NOMO-1 (cell line): ENCODE measurements at regions not wholly inside any gene's neighbourhood (a gene's known extent, or its start where the extent isn't known, plus 50 kb on each side); places are given as distances from the start of the nearest gene placed in this dataset.
"Not testable (repeated sequence)": the region's sequence is repeated elsewhere in the genome, so short reads cannot be mapped to it uniquely, and the experiment has no call there.

ENCODE experiments used
- DNase-seq, 2 experiments: peaks; one replicate each; lab custom pipeline; 2025; ENCODE audit not compliant: unreplicated experiment in 2 of 2; lab: John Stamatoyannopoulos, UW

GRCh38 chr14:85907536-85907935 lies 377.6 kb downstream of the FLRT2 start:
- no peak for DNase-seq

GRCh38 chr14:85897808-85898207 lies 367.9 kb downstream of the FLRT2 start:
- DNase-seq, result no peak

GRCh38 chr14:85895603-85896002 lies 365.7 kb downstream of the FLRT2 start:
- no peak for DNase-seq

DNA sequence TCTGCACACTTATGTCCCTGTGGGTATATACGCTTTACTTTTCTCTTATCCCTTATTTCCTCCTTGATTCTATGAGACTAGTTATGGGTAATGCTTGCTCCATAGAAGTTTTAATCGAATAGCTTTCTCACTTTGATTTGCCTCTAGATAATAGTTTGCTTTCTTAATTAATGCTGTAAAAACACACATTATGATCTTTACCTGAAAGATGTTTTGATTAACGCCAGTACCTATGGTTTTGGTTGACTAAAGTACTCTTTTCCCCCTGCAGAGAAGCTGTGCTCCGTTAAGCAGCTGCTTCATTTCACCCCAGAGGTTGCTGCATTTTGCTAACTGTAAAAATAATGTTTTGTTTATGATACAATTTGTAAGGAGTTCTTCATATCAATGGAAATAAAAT lies 362.3 kb downstream of the FLRT2 start:
- DNase-seq, result no peak

DNA sequence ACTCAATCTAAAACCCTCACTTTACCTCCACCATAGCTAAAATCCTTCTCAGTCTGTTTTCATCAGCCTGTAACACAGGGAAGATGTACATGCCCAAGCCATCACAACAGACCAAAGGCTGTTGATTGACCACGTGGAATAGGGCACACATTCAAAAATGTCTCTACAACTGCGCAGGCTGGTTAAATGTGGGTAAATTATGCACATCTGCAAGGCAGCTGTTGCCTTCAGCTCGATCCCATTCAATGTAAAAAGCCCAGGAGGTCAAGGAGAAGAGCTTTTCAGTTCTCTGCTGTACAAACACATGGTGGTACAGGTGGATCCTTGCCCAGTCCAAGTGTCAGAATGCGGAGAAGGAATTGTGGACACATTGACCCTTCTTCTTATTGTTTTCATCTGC lies 354.0 kb downstream of the FLRT2 start:
- DNase-seq, result no peak

GRCh38 chr14:85883101-85883500 lies 353.2 kb downstream of the FLRT2 start:
- DNase-seq, result no peak

- no peak for DNase-seq
These were observed 352.0 kb downstream of the FLRT2 start for GRCh38 chr14:85881935-85882334.

DNA sequence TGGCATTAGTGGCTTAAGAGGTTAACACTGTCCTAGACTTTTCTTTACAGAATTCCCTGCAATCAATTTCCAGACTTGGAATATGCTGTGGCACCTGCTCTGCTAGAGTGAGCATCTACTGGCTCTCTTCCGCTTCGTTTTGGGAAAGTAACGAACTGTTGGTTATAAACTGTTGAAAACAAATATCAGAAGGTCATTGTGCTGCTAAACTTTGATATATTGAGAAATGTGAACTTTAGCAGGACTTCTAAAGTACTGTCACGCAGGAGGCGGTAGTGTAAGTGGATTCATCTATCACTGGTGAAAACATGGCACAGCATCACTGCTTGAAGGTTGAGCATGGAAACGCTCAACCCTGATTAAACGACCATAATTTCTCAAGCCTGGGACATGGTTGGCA lies 348.9 kb downstream of the FLRT2 start:
- no peak for DNase-seq

DNA sequence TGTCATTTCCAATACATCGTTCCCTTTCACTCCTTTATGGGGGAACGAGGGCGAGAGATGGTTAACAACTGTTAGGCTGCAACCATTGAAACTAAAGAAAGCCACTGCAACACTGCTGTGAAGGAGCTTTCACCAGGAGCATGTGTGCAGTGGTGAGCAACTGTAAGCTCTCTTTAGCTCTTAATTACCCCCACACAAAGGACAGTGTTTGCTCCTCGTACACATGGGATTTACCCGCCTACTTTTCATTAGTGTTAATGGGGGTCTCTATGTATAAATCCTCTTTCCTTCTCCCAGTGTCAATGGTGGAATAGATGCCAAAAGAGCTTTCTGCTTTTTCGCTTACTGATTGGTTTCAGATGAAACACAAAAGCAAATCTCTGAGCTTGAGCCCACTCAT lies 343.1 kb downstream of the FLRT2 start:
- DNase-seq, result no peak

DNA sequence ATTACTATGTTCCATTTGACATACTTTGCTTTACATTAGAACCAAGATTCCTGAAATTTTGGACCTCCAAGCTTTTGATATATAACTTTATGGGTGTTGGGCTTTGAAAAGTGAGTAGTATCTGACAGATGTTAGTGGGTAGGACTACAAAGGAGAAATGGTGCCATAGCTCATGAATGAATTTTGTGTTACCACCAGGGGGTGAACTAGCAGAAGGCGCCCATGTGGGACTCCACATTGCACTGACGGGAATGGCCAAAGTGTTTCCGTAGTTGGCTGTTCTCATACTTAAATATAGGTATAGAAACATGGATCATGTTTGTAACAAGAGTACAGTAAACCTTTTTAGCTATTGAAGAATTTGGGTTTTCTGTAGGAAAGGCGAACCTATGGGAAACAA lies 337.5 kb downstream of the FLRT2 start:
- no peak for DNase-seq

- DNase-seq, result no peak
These were observed 335.8 kb downstream of the FLRT2 start for GRCh38 chr14:85865701-85866100.

GRCh38 chr14:85858634-85859033 lies 328.7 kb downstream of the FLRT2 start:
- DNase-seq, result no peak

- DNase-seq, result no peak
These were observed 326.5 kb downstream of the FLRT2 start for GRCh38 chr14:85856430-85856829.

GRCh38 chr14:85853996-85854526 lies 324.1 kb downstream of the FLRT2 start:
- DNase-seq, result no peak

DNA sequence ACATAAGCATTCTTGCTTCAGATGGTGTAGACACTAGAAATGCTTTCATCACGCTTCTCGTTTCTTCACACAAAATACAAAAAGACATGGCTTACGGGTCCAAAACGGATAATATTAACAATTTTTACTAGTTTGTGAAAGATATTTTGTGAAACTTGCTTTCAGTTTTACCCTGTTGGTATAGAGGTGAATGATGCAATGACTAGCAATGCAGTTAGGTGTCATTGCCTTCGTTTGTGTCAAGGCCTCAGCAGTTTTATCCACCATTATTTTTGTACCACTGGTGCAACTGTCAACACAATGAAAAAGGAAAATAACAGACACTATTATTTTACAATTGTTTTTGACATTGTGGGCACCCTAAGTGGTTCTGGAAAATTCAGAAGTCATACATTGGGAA lies 323.0 kb downstream of the FLRT2 start:
- no peak for DNase-seq

GRCh38 chr14:85852123-85852522 lies 322.2 kb downstream of the FLRT2 start:
- not testable (repeated sequence) for DNase-seq

DNA sequence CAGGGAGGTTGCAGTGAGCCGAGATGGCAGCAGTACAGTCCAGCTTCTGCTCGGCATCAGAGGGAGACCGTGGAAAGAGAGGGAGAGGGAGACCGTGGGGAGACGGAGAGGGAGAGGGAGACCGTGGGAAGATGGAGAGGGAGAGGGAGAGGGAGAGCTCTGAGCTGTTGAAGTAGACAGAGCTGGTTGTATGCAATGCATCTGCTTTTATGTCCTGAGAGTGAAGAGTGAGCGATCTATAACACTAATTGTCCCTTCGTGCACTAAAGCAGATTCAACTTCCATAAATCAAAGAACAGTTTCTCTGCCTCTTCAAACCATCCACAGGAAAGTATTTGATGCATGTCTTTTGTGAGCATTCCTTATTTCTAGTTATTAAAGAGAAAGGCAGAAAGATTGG lies 300.6 kb downstream of the FLRT2 start:
- DNase-seq, result not testable (repeated sequence)

GRCh38 chr14:85829601-85830000 lies 299.7 kb downstream of the FLRT2 start:
- DNase-seq, result not testable (repeated sequence)

DNA sequence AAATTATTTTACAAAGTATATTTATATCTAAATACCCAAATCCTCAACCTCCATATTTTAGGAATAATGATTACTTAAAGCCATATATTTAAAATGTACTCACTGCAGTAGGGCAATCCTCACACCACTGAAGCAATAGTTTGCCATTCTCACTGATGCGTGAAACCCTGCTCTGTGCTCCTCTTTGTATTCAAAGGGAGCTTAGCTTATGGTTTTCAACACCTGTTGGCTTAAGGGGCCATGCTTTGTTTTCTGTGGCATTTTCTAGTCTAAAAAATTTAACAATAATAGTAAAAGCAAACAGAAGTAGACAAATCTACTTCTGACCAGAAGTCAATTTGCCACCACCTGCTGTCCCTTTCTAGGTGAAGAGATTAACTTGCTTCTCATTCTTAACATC lies 294.6 kb downstream of the FLRT2 start:
- DNase-seq, result no peak

- DNase-seq, result no peak
These were observed 292.3 kb downstream of the FLRT2 start for GRCh38 chr14:85822236-85822635.

DNA sequence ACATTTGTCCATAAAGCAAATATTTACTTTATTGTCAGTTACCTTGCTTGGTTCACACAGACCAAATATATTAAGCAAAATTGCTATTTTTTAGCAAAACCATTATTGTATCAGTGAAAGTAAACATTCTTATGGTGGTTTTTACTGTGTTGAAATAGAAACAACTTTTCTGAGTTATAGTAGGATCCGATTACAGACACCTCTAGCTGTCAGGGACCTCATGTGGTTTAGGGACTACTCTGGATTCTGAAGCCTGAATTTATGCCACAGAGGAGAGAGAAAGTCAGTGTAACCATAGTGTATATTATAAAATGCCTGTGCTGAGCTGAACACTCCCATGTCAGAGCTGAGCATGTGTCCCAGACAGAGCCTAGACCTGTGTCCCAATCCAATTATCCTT lies 287.5 kb downstream of the FLRT2 start:
- no peak for DNase-seq

- no peak for DNase-seq
These were observed 283.1 kb downstream of the FLRT2 start for GRCh38 chr14:85813040-85813439.

GRCh38 chr14:85811340-85811739 lies 281.4 kb downstream of the FLRT2 start:
- DNase-seq, result no peak
